ENCODE measurements at regions not wholly inside any gene's neighbourhood (a gene's known extent, or its start where the extent isn't known, plus 50 kb on each side); places are given as distances from the start of the nearest gene placed in this dataset.

- no peak for DNase-seq
These were observed 694.6 kb downstream of the CPS1 start for GRCh38 chr2:211251016-211251415.

GRCh38 chr2:211258646-211259335, 702.4 kb downstream of the CPS1 start:
- DNase-seq = no peak

GRCh38 chr2:211259831-211260476, 703.6 kb downstream of the CPS1 start:
- no peak for DNase-seq

GRCh38 chr2:211270257-211270656, 713.9 kb downstream of the CPS1 start:
- no peak for DNase-seq

- DNase-seq = no peak
These were observed 725.2 kb downstream of the CPS1 start for GRCh38 chr2:211281430-211282073.

GRCh38 chr2:211302676-211303075, 746.3 kb downstream of the CPS1 start:
- no peak for DNase-seq

- no peak for DNase-seq
These were observed 750.5 kb downstream of the CPS1 start for GRCh38 chr2:211306929-211307328.
